Ureter (tissue), 1 donor: ENCODE measurements at regions not wholly inside any gene's neighbourhood (a gene's known extent, or its start where the extent isn't known, plus 50 kb on each side); places are given as distances from the start of the nearest gene placed in this dataset.
"Not testable (repeated sequence)": the region's sequence is repeated elsewhere in the genome, so short reads cannot be mapped to it uniquely, and the experiment has no call there.

Source experiments
- DNase-seq: peaks from one replicate; pipeline ENCODE4 v3.0.0-alpha.2; 2020; ENCODE audit warnings: low spot score
- donor health status: DM: yes; HTN: yes; CAD: no.

DNA sequence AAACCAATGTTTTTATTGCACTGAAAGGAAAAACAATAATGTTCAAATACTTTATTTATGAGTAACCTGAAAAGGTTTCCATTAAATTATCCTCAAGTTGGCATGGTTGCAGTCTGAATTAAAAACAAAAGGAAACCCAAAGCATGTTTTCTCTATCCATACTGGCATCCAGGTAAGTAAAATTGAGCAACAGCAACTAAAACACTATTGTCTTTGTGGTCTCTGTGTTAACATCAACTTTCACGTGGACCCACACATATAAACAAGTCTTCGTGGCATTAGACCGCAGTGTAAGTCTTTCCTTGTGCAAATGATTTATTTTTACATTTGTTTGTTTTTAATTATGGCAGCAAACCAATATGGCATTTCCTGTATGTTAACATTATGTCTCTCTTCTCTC, 757.6 kb downstream of the SEMA5A start:
- DNase-seq: no peak

DNA sequence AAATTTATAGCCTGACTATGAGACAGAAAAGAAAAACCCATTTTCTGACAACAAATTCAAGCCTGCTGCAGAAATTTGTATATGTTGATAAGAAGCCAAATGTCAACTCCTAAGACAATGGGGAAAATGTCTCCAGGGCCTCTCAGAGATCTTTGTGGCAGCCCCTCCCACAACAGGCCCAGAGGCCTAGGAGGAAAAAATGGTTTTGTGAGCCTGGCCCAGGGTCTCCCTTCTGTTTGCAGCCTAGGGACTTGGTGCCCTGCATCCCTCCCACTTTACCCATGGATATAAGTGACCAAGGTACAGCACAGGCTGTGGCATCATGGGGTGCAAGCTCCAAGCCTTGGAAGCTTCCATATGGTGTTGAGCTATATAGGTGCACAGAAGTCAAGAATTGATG, 740.2 kb downstream of the SEMA5A start:
- no peak for DNase-seq

DNA sequence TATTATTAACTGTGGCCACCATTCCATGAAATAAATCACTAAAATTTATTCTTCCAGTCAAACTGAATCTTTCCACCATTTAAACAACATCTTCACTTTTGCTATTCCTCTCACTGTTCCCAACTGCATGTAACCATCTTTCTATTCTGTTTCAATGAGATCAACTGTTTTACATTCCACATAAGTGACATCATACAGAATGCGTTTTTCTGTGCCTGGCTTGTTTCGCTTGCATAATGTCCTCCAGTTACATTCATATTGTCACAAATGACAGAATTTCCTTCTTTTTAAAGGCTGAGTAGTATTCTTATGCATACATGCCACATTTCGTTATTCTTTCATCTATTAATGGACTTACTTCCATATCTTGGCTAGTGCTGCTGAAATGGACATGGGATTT, 738.2 kb downstream of the SEMA5A start:
- no peak for DNase-seq

DNA sequence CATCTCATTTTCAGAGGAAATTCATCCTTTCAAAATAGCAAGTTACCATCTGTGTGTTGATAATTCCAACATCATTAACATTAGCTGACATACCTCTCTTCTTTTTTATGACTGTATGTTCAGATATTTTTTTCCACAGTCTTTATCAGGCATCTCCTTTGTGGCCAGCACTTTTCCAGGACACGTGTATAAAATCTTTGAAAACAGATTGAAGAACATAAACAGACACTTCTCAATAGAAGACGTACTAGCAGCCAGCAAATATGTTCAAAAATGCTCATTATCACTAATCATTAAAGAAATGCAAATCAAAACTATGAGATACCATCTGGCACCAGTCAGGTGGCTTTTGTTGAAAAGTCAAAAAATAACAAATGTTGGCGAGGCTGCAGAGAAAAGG, 734.3 kb downstream of the SEMA5A start:
- DNase-seq: no peak

DNA sequence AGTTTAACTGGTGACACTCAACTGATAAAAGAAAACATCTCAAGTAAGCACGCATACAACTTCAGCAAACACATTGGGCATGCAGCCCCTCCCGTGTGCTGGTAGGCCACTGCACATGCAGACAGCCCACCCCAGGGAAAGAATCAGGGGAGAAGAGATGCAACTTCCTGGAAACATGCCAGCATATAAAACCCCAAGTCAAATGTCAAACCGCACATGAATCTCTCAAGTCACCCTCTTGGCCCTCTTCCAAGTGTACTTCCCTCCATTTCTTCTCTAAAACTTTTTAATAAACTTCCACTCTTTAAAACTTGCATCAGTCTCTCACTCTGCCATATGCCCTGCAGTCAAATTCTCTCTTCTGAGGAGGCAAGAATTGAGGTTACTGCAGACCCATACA, 732.7 kb downstream of the SEMA5A start:
- no peak for DNase-seq

DNA sequence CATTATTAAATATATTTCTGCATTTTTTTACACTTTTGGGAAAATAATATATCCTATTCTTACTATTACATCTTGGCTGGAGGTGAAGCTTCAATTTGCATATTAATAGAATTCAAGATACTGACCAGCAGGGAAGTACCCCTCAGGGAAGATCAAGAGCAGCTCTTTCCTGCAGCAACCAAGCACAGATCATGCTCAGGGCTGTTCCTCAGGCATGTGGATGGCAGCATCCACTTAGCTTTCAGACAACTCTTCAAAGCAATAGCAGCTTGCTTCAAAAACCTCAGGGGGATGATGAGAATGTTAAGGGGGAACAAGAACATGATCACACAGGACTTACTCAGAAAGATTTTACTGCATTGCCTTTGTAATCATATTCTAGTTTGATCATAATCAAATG, 731.8 kb downstream of the SEMA5A start:
- DNase-seq: no peak

DNA sequence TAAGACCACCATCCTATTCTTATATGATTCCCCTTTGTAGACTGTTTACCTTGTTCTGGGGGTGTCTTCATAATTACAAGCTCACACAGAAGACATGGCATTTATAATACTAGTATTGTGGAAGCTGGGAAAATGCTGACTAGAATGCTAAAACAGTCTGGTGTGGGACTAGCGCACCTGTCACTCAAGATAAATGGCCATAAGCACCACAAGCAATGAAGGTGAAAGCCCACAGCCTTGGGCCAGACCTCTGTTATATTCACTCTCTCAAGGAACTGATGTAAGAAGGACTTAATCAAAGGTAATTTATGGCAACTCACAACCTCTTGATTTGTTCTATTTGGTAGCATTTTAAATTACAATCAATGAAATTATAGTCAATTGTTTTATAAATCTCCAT, 721.5 kb downstream of the SEMA5A start:
- no peak for DNase-seq

DNA sequence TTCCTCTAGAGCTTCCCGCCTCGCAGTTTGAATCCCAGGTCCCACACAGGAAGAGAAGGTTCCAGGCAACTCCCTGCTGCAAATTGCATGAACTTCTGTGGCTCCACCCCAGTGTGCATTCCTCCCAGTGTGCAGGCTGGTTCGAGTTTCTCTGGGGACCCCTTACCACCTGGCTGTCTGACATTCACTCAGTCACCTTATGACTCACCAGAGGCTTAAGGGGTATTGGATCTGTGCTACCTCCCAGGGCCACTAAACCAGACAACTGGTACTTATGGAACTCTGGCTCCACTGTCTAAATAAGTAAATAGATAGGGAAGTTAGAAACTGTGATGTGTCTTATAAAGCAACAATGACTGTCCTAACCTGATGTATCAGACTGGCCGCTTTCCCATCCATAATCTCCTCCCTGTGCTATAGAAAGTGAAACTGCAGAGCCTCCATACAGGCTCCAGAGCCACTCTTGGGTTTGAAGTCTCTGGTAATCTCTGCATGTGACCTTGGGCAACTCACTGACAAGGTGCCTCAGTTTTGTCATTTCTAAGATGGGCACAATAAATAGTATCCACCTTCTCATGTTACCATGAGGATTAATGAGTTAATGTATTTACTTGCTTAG, 720.6 kb downstream of the SEMA5A start:
- no peak for DNase-seq

DNA sequence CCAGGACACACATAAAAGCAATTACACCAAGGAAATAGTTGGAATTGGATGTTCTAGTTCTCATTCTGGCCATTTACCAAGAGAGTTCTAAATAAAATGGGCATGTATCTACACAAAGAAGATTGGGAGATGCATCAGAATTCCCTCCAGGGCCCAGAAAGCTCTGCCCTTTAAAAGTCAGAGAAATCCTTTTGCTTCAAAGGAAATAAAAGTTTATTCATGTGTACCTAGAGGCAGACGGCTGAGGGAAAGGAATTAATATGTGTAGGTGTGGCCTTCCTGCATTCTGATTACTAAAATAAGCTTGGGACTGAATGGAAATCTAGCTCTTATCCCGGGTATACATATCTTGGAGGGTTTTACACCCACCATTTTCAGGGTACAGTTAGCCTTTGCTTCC, 719.4 kb downstream of the SEMA5A start:
- DNase-seq: no peak

DNA sequence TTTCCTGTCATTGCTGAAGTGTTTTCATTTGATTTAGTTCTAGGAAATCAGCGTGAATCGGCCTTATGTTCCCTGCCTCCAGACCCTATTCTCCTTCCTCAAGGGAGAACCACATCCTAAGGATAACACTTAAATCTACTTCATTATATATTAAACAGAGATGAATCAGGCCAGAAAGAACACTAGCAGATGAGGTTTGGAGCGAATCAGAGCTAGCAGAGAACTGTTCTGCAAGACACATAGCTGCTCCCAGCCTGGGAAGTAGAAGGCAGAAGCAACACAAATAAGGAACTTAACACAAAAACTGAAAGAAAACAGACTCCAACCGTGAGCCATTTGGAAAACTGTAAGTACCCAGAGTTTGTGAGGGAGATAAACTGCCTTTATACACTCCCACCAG, 718.2 kb downstream of the SEMA5A start:
- DNase-seq: no peak

DNA sequence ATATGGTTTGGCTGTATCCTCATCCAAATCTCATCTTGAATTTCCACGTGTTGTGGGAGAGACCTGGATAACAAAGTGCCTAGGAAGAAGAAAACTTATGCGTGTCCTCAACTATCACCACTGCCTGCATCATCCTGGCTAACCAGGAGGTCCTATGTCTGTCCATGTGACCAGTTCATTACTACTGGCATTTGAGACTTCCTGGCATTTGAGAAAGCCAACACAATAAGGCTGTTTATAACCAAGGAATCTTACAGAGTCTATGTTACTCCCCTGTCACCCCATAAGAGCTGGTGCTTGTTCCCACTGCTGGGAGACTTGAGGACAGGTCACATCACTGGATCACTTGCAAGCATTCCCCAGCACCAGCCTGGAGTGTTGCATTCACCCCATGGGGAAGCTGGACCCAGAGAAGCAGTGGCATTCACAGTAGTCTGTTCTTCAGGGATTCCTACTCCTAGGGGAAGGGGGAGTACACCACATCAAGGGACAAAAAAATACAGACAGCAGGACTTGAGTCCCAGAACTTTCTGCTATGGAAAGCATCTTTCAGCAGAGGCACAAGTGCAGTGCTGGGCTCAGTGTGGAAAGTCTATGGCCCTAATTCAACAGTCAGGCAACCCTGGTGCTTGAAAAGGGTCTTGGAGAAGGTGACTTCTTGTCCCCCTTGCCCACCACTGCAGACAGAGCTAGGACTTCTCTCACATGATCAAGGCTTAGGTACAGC, 717.1 kb downstream of the SEMA5A start:
- no peak for DNase-seq

DNA sequence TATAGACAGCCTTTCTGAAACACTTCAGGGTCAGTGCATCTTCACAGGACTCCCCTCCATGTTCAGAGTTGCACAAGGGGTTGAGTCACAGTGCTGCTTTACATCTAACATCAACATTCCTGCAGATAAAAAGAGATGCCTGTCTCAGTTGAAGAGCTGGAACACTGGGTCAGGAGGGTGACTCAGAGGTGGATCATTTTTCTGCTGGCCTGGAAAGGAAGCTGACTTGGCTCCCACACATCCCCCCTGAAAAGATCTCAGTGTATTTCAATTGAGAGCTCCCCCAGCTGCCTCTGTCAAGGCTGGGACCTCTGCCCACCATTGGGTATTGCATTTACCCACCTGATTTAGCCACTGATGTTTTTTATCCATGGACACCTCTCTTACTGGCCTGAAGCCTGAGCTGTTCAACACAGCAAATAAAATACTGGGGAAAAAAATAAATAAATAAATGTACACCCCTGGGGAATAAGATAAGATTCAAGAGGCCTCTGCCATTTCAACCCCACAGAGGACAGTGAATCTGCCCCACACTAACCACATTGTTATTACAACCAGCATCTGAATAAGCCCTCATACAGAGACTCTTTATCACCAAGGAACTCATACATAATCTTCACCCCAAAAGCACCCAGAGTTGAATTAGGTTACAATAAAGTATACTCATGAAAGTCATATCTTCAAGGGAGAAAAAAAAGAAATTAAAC, 716.4 kb downstream of the SEMA5A start:
- no peak for DNase-seq

DNA sequence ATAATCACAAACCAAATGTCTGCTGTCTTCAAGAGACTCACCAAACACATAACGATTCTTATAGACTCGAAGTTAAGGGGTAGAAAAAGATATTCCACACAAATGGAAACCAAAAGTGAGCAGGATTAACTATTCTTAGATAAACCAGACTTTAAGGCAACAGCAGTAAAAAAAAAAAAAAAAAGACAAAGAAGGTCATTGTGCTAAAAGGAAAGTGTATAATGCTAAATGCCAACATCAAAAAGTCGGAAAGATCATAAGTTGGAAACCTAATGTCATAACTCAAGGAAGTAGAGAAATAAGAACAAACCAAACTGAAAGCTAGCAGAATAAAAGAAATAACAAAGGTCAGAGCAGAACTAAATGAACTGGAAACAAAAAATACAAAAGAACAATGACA, 714.6 kb downstream of the SEMA5A start:
- no peak for DNase-seq

DNA sequence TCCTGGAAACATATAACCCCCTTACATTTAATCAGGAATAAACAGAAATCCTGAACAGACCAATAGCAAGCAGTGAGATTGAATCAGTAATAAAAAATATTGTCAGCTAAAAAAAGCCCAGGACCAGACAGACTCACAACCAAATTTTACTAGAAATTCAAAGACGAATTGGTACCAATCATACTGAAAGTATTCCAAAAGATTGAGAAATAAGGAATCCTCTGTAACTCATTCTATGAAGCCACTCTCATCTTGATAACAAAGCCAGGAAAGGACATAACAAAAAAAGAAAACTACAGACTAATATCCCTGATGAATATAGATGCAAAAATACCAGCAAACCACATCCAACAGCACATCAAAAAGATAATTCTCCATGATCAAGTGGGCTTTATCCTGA, 714.0 kb downstream of the SEMA5A start:
- DNase-seq: no peak

DNA sequence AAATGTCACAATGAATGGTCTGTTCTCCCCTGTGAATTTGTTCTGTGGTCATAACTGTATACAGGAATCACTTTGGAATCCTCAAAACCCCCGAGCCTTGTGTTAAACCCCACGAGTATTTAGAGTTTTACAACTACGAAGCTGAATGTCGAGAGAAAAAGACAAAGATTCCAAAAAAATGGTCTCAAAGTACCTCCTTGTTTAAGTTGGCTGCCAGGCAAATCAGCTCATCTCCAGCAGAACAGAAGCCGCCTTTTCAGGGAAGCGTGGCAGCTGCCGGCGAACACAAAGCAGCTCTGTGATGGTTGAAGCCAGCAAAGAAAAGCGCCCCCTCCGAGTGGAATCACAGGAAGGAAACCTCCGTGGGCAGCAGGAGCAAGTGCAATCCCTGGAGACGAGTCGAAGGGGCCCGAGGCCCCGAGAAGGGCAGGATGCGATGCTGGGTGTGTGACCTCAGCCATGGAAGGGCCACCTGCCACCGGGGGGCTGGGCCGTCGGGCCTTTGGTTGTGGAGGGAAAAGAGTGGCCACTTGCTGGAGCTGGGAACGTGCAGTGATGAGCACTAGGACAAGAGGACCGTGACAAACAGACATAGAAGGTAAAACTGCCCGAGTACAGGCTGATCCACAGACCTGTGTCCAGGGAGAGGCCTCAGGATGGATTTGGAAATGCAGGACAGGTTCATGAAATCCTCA, 706.4 kb downstream of the SEMA5A start:
- no peak for DNase-seq

DNA sequence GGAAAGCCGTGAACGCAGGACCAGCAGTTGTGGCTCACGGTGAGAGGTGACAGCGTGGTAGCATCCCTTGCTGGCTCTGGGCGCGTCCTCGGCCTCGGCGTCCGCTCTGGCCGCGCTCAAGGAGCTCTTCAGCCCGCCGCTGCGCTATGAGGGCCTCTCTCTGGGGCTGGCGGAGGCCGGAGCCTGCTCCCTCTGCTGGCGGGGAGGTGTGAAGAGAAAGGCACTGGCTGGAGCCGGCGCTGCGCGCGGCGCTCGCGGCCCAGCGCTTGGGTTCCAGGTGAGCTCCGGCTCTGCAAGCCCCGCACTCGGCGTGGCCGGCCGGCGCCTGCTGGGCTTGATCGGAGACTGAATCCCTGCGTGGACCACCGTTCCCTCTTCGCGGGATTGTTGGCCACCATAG, 705.6 kb downstream of the SEMA5A start:
- no peak for DNase-seq

DNA sequence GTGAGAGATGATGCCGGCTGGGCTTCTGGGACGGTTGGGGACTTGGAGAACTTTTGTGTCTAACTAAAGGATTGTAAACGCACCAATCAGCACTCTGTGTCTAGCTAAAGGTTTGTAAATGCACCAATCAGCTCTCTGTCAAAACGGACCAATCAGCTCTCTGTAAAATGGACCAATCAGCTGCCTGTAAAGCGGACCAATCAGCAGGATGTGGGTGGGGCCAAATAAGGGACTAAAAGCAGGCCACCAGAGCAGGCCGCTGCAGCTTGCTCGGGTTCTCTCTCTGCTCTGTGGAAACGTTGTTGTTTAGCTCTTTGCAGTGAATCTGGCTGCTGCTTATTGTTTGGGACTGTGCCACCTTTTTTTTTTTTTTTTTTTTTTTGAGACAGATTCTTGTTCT, 705.1 kb downstream of the SEMA5A start:
- not testable (repeated sequence) for DNase-seq

DNA sequence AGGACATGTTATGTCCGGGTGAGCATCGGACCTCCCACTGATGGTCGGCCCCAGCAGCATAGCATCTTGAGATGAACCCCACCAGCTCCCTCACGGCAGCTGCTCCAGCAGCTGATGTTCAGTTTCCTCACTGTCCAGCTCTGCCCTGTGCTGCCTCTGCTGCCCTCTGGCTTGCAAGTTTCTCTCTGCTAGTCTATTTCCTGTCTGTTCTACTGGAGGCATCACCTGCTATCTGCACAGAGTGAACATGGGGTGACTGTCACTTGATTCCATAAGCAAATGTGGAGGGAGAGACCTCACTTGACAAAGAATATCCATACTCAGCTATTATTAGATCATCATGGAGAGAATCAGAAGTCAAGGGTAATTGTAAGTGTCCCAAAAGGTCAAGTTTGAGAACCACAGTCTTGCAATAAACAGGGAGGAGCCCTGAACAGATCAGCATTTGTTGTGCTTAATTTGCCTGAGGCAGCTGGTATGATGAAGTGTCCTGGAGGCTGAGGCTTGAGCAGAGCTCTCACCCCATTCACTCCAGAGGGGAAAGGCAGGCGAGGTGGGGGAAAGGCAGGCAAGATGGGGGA, 702.8 kb downstream of the SEMA5A start:
- DNase-seq: no peak

DNA sequence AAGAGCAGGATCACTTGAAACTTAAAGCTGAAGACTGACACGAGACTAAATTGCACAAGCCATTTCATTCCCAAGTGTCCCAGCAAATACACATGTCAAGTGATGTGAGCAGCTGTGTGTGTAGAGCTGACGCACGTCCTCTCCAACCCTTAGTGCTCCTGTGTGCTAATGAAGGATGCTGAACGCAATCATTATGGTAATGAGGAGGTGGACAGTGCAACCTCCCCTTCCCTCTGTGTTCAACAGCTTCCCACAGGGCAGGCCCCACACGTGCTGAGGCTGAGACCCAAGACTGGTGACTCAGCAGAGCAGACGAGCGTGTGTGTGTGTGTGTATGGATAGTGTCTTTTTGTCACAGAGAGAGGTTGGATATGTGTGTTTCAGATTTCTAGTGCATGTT, 702.1 kb downstream of the SEMA5A start:
- no peak for DNase-seq

DNA sequence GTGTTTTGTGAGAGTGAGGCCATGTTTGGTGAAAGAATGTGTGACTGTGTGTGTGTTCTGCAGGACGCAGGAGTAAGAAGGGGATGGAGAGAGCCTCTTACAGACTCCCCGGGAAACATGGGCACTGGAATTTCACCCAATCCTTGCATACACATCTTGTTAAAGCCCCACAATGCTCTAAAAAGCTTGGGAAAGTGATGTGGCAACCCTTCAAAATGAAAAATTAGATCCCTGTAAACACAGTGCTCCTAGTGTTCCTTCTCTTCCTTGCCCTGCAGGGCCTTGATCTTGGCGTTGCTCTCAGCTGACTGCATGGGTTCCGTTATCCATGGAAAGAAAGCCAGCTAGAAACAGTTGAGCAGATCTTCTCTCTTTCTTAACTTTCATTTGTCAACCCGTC, 701.7 kb downstream of the SEMA5A start:
- DNase-seq: no peak

DNA sequence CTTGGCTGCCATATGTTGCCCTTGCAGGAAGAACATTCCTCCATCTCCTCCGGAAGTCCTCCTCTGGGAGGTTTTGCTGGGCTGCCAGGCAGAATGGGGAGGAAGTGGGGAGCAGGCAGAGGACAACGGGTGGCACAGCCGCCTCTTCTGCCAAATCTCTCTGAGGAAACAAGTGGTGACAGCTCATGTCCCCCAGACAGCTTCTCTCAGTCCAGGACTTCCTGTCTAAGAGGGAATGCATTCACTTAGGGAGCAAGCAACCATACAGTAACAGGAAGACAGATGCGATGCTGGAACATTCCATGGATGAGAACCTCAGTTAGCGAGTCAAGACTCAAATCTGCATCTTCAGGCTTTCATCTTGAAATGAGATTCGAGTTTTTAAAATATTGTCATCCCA, 701.0 kb downstream of the SEMA5A start:
- no peak for DNase-seq

DNA sequence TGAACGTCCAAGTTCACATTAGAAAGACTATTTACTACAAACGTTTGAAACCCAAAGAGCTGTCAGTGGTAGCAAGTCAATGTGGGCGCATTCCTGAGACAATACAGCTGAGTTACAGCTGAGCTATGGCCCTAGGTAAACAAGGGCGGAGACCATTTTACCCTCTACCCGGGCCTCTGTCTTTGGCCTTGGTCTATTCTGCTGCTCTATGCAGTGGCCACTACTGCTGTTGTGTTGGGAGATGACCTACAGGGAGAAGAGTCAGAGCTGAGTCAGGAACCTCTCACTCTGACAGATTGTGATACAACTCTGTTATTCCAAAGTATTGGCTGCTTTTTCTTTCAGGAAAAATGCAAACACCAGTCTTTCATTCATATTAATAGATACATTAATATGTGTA, 700.6 kb downstream of the SEMA5A start:
- no peak for DNase-seq
